ENCODE measurements at regions not wholly inside any gene's neighbourhood (a gene's known extent, or its start where the extent isn't known, plus 50 kb on each side); places are given as distances from the start of the nearest gene placed in this dataset.

- no peaks in the 10 kb centered on the region for H4K20me1 ChIP-seq (ENCODE audit: insufficient read depth)
- H3K4me2 ChIP-seq (ENCODE audit: low read length), result no peak overlapping the region
- H3K9me2 ChIP-seq (ENCODE audit: insufficient read depth, low read length), result no peaks in the 10 kb centered on the region
Measured at GRCh38 chr18:78402440-78402839, 577.2 kb upstream of the SALL3 start.

GRCh38 chr18:78402966-78403365 is 576.7 kb upstream of the SALL3 start:
- Histone ChIP-seq H3K27me3 (ENCODE audit: insufficient read depth, low read depth, low read length) (no peaks in the 10 kb centered on the region), H3F3A (ENCODE audit: insufficient read depth, low read length, poor library complexity, severe bottlenecking) (no peaks in the 10 kb centered on the region), H3K4me2 (ENCODE audit: low read length) (no peak overlapping the region), H3K27ac (ENCODE audit: low read length) (no peak overlapping the region), H2AFZ (ENCODE audit: low read depth, low read length) (no peak overlapping the region), H3K9me3 (ENCODE audit: low read length) (peaks cover under 1% of the 10 kb centered on the region), H4K20me1 (ENCODE audit: insufficient read depth) (no peaks in the 10 kb centered on the region), H3K9me2 (ENCODE audit: insufficient read depth, low read length) (no peaks in the 10 kb centered on the region), H3K9ac (ENCODE audit: low read length) (no peak overlapping the region), H3K79me2 (replicated peaks; ENCODE audit: insufficient read depth, low read length) (no peaks in the 10 kb centered on the region), H3K36me3 (ENCODE audit: insufficient read depth, low read length) (no peaks in the 10 kb centered on the region), H3K4me3 (ENCODE audit: low read length) (no peak overlapping the region)
- no peak for TF ChIP-seq POLR2AphosphoS5 (IDR thresholded peaks at IDR 0.05)
- TF ChIP-seq MXI1 (conservative IDR thresholded peaks at IDR 0.05; ENCODE audit: poor library complexity, severe bottlenecking), result no peak

More at GRCh38 chr18:78402440-78402839, 577.2 kb upstream of the SALL3 start:
- no peaks in the 10 kb centered on the region for H3K79me2 ChIP-seq (replicated peaks; ENCODE audit: insufficient read depth, low read length)
- TF ChIP-seq MXI1 (conservative IDR thresholded peaks at IDR 0.05; ENCODE audit: poor library complexity, severe bottlenecking), result no peak
- TF ChIP-seq TAF1 (IDR thresholded peaks at IDR 0.05; ENCODE audit: low read depth), result no peak
- no peak for TF ChIP-seq POLR2AphosphoS5 (IDR thresholded peaks at IDR 0.05)
- TF ChIP-seq EP300 (conservative IDR thresholded peaks at IDR 0.05; ENCODE audit: poor library complexity, severe bottlenecking), result no peak
- no peak for TF ChIP-seq RAD21 (conservative IDR thresholded peaks at IDR 0.05)
- no peak for TF ChIP-seq CTCF (IDR thresholded peaks at IDR 0.05; ENCODE audit: poor library complexity, severe bottlenecking)
- no peak for TF ChIP-seq REST (IDR thresholded peaks at IDR 0.05; ENCODE audit: borderline replicate concordance)
- no peak for TF ChIP-seq SMC3 (conservative IDR thresholded peaks at IDR 0.05; ENCODE audit: poor library complexity)
- no peak for TF ChIP-seq EZH2 (IDR thresholded peaks at IDR 0.05; ENCODE audit: borderline replicate concordance, insufficient read depth, low read length, poor library complexity, severe bottlenecking)
- H2AFZ ChIP-seq (ENCODE audit: low read depth, low read length), result no peak overlapping the region
- no peaks in the 10 kb centered on the region for H3K27me3 ChIP-seq (ENCODE audit: insufficient read depth, low read depth, low read length)
- no peak overlapping the region for H3K9ac ChIP-seq (ENCODE audit: low read length)
- no peaks in the 10 kb centered on the region for H3K36me3 ChIP-seq (ENCODE audit: insufficient read depth, low read length)
- H3K4me3 ChIP-seq (ENCODE audit: low read length), result no peak overlapping the region
- H3K27ac ChIP-seq (ENCODE audit: low read length), result no peak overlapping the region
- no peaks in the 10 kb centered on the region for H3F3A ChIP-seq (ENCODE audit: insufficient read depth, low read length, poor library complexity, severe bottlenecking)
- H3K9me3 ChIP-seq (ENCODE audit: low read length), result peaks cover 4% of the 10 kb centered on the region

GRCh38 chr18:78403371-78403770 is 576.2 kb upstream of the SALL3 start:
- Histone ChIP-seq H3K4me2 (ENCODE audit: low read length) (no peak overlapping the region), H3K27me3 (ENCODE audit: insufficient read depth, low read depth, low read length) (no peaks in the 10 kb centered on the region), H3K79me2 (replicated peaks; ENCODE audit: insufficient read depth, low read length) (no peaks in the 10 kb centered on the region), H3K9me3 (ENCODE audit: low read length) (no peaks in the 10 kb centered on the region), H2AFZ (ENCODE audit: low read depth, low read length) (no peak overlapping the region), H4K20me1 (ENCODE audit: insufficient read depth) (no peaks in the 10 kb centered on the region), H3K36me3 (ENCODE audit: insufficient read depth, low read length) (no peaks in the 10 kb centered on the region), H3K9ac (ENCODE audit: low read length) (no peak overlapping the region), H3F3A (ENCODE audit: insufficient read depth, low read length, poor library complexity, severe bottlenecking) (no peaks in the 10 kb centered on the region), H3K9me2 (ENCODE audit: insufficient read depth, low read length) (no peaks in the 10 kb centered on the region), H3K27ac (ENCODE audit: low read length) (no peak overlapping the region), H3K4me3 (ENCODE audit: low read length) (no peak overlapping the region)
- TF ChIP-seq EZH2 (IDR thresholded peaks at IDR 0.05; ENCODE audit: borderline replicate concordance, insufficient read depth, low read length, poor library complexity, severe bottlenecking) (no peak), POLR2AphosphoS5 (IDR thresholded peaks at IDR 0.05) (no peak), CTCF (IDR thresholded peaks at IDR 0.05; ENCODE audit: poor library complexity, severe bottlenecking) (no peak), REST (IDR thresholded peaks at IDR 0.05; ENCODE audit: borderline replicate concordance) (no peak), EP300 (conservative IDR thresholded peaks at IDR 0.05; ENCODE audit: poor library complexity, severe bottlenecking) (no peak), SMC3 (conservative IDR thresholded peaks at IDR 0.05; ENCODE audit: poor library complexity) (no peak)
